ENCODE measurements at regions not wholly inside any gene's neighbourhood (a gene's known extent, or its start where the extent isn't known, plus 50 kb on each side); places are given as distances from the start of the nearest gene placed in this dataset.

- H4K20me1 ChIP-seq (ENCODE audit: insufficient read depth, low read length), result no peaks in the 10 kb centered on the region
- H3K9me3 ChIP-seq (ENCODE audit: insufficient read depth, low read length), result peaks cover 5% of the 10 kb centered on the region
- no peaks in the 10 kb centered on the region for H3K27me3 ChIP-seq (ENCODE audit: low read depth, low read length)
- H3K79me2 ChIP-seq (ENCODE audit: low read length), result no peaks in the 10 kb centered on the region
- H3K36me3 ChIP-seq (replicated peaks; ENCODE audit: low read depth, low read length), result no peaks in the 10 kb centered on the region
- H3K9ac ChIP-seq (ENCODE audit: low read length), result no peak overlapping the region
- H3K27ac ChIP-seq (ENCODE audit: low read length), result no peak overlapping the region
- peaks cover 8% of the 10 kb centered on the region; the same call in 1 of the 2 replicates for H3K4me1 ChIP-seq (ENCODE audit: low read length)
- TF ChIP-seq CTCF (IDR thresholded peaks at IDR 0.05; ENCODE audit: low read depth, low read length), result no peak
- TF ChIP-seq EZH2phosphoT487 (IDR thresholded peaks at IDR 0.05; ENCODE audit: low read depth), result no peak
- H3K4me3 ChIP-seq (ENCODE audit: low read length), result no peak overlapping the region
- H3K4me2 ChIP-seq (ENCODE audit: low read length), result no peak overlapping the region
- H2AFZ ChIP-seq (ENCODE audit: low read depth, low read length), result no peak overlapping the region
Observed at GRCh38 chr2:126599062-126599461, 56.9 kb upstream of the GYPC start.

GRCh38 chr2:126600742-126601141, 55.2 kb upstream of the GYPC start:
- no peak overlapping the region for H3K4me2 ChIP-seq (ENCODE audit: low read length)
- H3K9ac ChIP-seq (ENCODE audit: low read length), result no peak overlapping the region
- peaks cover 8% of the 10 kb centered on the region; the same call in 1 of the 2 replicates for H3K4me1 ChIP-seq (ENCODE audit: low read length)
- H3K27ac ChIP-seq (ENCODE audit: low read length), result no peak overlapping the region
- H3K4me3 ChIP-seq (ENCODE audit: low read length), result no peak overlapping the region
- no peak for TF ChIP-seq EZH2phosphoT487 (IDR thresholded peaks at IDR 0.05; ENCODE audit: low read depth)
- TF ChIP-seq CTCF (IDR thresholded peaks at IDR 0.05; ENCODE audit: low read depth, low read length), result no peak
- H3K36me3 ChIP-seq (replicated peaks; ENCODE audit: low read depth, low read length), result no peaks in the 10 kb centered on the region
- no peaks in the 10 kb centered on the region for H4K20me1 ChIP-seq (ENCODE audit: insufficient read depth, low read length)
- no peak overlapping the region for H2AFZ ChIP-seq (ENCODE audit: low read depth, low read length)
- H3K9me3 ChIP-seq (ENCODE audit: insufficient read depth, low read length), result peaks cover 5% of the 10 kb centered on the region
- no peaks in the 10 kb centered on the region for H3K79me2 ChIP-seq (ENCODE audit: low read length)
- H3K27me3 ChIP-seq (ENCODE audit: low read depth, low read length), result no peaks in the 10 kb centered on the region

GRCh38 chr2:126602334-126602733, 53.6 kb upstream of the GYPC start:
- peaks cover 5% of the 10 kb centered on the region for H3K9me3 ChIP-seq (ENCODE audit: insufficient read depth, low read length)
- TF ChIP-seq EZH2phosphoT487 (IDR thresholded peaks at IDR 0.05; ENCODE audit: low read depth), result no peak
- H3K4me3 ChIP-seq (ENCODE audit: low read length), result no peak overlapping the region
- no peaks in the 10 kb centered on the region for H3K36me3 ChIP-seq (replicated peaks; ENCODE audit: low read depth, low read length)
- H3K79me2 ChIP-seq (ENCODE audit: low read length), result no peaks in the 10 kb centered on the region
- no peaks in the 10 kb centered on the region for H3K4me1 ChIP-seq (ENCODE audit: low read length)
- H2AFZ ChIP-seq (ENCODE audit: low read depth, low read length), result no peak overlapping the region
- H3K4me2 ChIP-seq (ENCODE audit: low read length), result no peak overlapping the region
- H3K9ac ChIP-seq (ENCODE audit: low read length), result no peak overlapping the region
- H3K27ac ChIP-seq (ENCODE audit: low read length), result no peak overlapping the region
- H3K27me3 ChIP-seq (ENCODE audit: low read depth, low read length), result no peaks in the 10 kb centered on the region
- H4K20me1 ChIP-seq (ENCODE audit: insufficient read depth, low read length), result no peaks in the 10 kb centered on the region
